ENCODE measurements at regions not wholly inside any gene's neighbourhood (a gene's known extent, or its start where the extent isn't known, plus 50 kb on each side); places are given as distances from the start of the nearest gene placed in this dataset.
"Not testable (repeated sequence)": the region's sequence is repeated elsewhere in the genome, so short reads cannot be mapped to it uniquely, and the experiment has no call there.

DNA sequence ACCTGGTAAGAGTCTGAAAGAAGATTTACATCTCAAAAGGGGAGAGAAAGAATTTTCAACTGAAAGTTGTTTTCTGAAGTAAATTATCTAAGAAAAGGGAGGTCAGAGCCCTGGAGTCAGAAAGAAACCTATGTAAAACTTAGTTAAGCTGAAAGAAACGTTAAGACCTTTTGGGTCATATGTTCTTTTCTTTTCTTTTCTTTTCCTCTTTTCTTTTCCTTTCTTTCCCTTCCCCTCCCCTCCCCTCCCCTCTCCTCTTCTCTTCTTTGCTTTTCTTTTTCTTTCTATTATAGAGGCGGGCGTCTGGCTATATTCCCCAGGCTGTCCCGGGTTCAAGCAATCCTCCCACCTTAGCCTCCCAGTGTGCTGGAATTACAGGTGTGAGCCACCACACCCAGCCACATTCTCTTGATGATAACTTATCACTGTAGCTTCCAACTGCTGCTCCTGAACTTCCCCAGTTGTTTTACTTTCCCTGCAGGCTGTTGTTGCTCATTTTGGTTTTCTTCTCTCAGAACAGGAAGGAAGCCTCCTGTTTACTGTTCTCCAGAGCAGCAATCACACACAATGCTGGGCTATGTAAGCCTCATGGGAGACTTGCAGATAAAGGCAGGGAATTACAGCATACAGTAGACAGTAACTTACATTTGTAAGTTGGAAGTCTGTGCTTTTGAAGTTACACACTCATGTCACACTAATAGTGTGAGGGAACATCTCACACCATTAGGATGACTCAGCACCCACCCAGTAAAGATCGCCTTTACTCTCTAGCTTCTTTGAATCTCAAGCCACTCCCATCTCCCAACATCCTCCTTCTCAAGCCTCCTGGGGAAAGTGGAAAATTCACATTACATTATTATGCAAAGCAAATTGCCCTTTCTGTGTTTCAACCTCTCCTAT, 2216.6 kb upstream of the WWC1 start:
- DNase-seq (ENCODE audit: low read depth) = no peak

DNA sequence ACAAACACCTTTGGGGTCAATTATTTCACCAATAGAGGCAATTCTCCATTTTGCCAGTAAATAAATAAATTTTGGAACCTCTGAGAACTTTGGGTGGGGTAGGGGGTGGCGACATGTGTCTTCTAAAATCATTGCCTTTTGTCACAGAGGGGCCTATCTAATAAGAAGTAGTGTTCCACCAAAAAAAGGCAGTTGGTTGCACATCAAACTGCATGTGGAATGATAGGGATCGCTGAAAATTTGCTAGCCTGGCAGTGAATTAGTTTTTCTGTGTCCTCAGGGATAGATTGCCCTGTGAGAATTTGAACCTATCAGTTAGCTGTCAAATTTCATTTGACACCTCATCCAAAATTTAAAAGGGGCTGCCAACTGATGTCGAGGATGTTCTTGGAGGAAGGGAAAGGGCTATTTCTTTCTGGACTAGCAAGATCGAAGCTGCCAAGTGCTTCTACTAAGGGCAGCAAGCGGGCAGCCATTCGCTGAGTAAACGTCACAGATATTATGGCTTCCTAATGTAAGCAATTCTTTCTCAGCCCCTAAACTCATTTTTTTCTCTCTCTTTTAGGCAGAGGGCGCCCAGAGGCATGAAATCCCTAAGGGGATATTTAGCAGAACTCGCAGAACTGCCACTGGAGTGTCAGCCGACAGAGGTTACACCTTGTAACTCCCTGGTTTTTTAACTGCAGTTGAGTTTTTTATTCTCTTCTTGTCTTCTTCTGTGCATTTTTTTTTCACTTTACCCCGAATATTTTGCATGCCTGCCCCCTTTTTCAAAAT, 2208.1 kb upstream of the WWC1 start:
- no peak for DNase-seq (ENCODE audit: low read depth)

DNA sequence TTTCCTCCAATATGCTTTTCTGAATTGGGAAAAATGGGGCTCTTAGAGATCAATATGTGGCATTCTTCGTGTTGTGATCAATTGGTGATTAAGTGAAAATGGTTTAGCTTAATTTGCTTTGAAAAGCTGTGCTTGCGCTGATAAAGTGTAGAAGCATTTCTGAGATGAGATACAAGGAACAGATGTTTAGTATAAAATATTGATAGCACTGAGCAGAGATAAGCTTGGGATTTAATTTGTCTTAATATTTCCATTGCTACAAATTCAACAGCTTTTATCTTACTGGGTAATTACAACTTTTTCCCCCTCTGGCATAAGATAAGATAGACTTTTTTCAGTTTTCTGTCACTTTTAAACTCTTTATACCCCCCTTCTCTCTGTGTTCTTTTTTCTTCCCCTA, 2204.9 kb upstream of the WWC1 start:
- DNase-seq (ENCODE audit: low read depth) = no peak

DNA sequence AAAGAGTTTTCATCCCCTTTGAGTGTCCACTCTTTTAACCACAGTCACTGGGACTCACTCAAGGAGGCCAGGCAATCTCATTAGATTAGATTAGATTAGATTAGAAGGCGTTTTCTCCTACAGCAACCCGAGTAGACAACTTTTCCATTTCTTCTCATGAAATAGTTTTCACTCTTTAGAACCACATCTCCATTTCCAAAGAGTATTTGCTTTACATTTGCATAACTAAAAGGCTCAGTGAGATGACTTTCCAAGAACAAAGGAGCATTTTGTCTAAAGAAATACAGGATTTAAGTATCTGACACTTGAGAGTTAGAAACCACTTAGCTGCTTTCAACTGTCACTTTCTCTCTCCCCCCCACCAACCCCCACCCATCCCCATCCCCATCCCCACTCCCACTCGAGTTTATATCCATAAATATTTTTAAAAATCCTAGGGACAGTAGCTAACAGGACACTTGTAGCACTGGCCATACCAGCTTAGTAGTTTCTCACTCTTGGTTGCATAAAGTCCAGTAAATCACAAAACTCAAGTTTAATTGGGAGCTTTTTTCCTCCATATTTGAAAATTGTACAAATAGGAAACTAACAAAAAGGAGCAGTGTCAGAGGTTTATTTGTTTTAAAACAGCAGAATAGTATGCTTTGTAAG, 2202.9 kb upstream of the WWC1 start:
- DNase-seq (ENCODE audit: low read depth) = no peak

DNA sequence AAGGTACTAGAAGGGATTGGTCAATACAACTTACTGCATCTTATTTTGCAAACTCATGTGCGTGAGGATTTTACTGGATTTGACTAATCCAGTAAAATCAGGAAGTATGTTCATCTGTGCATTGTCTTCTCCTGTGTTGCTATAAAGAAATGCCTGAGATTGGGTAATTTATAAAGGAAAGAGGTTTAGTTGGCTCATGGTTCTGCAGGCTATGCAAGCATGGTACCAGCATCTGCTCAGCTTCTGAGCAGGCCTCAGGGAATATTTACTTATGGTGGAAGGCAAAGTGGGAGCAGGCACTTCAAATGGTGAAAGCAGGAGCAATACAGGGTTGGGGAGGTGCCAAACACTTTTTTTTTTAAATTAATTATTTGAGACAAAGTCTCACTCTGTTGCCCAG, 2199.5 kb upstream of the WWC1 start:
- DNase-seq (ENCODE audit: low read depth) = no peak

DNA sequence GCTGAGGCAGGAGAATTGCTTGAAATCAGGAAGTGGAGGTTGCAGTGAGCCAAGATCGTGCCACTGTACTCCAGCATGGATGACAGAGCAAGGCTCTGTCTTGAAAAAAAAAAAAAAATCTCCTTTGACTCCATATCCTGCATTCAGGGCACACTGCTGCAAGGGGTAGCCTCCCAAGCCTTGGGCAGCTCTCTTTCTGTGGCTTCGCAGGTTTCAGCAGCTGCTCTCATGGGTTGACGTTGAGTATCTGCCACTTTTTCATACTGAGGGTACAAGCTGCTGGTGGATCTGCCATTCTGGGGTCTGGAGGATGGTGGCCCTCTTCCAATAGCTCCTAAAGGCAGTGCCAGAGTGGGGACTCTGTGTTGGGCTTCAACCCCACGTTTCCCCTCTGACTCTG, 2198.1 kb upstream of the WWC1 start:
- DNase-seq (ENCODE audit: low read depth) = no peak

DNA sequence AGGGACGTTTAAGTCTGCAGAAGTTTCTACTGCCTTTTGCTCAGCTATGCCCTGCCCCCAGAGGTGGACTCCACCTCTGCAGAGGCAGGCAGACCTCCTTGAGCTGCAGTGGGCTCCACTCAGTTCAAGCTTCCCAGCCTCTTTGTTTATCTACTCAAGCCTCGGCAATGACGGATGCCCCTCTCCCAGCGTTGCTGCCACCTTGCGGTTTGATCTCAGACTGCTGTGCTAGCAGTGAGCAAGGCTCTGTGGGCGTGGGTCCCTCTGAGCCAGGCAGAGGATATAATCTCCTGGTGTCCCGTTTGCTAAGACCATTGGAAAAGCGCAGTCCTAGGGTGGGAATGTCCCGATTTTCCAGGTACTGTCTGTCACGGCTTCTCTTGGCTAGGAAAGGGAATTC, 2188.5 kb upstream of the WWC1 start:
- no peak for DNase-seq (ENCODE audit: low read depth)

DNA sequence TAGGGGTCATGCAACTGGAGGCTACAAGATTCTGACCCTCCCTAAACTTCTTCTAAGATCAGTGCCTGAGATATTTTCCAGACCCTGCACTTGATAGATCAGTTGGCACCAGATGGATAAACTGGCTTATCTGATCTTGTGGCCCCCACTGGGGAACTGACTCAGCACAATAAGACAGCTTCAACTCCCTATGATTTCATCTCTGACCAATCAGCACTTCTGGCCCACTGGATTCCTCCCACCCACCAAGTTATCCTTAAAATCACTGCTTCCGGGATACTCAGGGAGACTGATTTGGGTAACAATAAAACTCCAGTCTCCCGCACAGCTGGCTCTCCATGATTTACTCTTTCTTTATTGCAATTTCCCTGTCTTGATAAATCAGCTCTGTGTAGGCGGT, 2180.4 kb upstream of the WWC1 start:
- DNase-seq (ENCODE audit: low read depth) = no peak

DNA sequence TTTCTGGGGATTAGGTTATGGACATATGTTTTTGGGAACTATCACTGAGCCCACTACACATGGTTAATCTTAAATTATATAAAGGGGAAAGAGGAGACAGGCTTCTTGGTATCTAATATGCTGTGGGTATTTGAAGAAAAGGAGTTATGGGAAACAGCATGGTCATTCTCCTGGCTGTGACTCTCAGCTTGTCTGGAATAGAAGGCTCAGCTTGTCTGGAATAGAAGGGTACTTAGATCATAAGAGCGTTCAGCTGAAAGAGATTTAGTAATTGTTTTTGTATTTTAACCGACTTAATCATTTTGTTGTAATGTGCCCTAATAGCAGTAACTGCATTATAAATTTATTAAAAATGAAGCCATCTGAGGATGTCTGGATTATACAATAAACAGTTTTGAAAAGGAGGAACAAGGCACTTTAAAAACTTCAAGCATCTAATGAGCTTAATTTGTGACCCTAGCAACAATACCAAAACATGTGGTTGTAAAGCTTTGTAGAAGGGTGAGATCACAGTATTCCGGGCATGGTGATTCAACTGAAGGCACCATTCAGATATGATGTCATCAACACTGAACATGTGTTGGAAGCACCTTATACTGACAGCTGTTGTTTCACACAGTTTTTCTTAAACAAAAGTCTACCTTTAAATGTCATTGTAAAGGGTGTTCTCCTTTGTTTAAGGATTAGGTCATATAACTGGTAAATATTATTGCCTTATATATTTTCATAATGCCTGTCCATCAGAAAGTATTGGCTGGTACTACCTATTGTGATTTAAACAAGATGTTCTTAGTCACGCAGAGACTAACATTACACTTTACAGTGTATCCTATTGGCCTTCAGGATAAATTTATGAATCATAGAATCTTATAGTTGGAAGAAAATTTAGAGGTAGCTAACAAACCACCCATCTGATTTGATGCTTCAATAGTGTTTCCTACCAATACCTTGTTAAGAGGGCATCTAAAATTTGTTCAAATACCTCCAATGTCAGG, 2174.1 kb upstream of the WWC1 start:
- DNase-seq (ENCODE audit: low read depth) = no peak

DNA sequence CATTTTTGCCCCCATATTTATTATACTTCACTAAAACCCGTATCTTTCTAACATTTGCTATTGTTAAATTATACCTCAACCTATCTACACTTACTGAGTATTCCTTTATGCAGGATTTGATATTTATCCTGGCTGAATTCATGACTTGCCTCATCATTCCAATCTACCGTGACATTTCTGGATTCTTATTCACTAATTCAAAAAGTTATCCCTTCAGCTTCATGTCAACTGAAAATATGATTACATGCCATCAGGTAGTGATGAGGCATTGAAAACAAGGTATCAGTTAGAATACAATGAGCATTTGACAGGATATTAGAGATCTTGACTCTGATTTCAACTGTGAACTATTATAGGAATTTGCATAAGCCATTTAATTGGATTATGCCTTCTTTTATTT, 2171.9 kb upstream of the WWC1 start:
- DNase-seq (ENCODE audit: low read depth) = no peak

DNA sequence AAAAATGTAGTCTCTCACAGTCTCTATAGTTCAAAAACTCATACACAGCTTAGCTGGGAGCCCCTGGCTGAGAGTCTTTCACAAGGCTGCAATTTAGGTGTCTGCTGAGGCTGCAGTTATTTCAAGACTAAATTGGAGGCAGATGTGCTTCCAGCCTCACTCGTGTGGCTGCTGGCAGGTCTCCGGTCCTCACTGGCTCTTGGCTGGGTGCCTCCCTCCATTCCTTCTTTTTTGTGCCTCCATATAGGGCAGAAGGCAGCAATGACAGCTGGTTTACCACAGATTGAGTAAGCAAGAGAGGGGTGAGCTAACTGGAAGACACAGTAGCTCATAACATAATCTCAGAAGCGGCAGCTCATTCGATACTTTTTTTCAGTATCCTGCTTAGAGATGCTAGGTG, 2167.7 kb upstream of the WWC1 start:
- DNase-seq (ENCODE audit: low read depth) = no peak

DNA sequence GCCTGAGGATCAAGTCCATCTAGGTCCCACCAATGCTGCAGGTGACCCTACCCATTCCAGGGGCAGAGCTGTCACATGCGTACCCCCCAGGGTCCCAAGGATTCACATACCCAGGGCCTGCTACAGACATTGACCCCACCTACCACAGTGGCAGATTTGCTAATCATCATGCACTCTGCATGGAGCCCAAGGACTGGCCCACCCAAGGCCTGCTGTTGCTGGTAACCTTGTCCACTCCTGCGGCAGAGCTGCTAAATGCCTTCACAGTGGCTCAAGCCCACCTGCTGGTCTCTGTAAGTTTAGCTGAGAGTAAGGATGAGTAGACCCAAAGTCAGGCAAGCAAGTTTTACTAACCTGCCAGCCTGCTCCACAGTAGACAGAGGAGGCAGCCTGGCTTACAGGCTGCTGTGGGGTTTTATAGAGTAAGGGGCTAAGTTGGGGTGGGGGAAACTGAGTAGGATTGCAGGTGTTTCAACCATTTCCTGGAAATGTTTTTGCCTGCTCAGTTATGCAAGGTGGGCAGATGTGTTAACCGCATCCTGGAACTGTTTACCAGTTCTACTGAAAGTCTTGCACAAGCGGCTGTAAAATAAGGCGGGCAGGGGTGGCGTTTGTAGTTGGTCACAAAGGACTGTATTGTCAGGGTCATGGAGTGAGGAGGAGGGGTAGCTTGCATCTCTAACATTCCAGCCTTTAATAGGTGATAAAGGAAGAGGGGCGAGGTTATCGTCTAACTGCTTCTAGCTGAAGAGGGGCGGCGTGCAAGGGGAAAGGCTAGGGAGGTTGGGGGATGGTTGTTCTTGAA, 2163.5 kb upstream of the WWC1 start:
- DNase-seq (ENCODE audit: low read depth) = no peak

DNA sequence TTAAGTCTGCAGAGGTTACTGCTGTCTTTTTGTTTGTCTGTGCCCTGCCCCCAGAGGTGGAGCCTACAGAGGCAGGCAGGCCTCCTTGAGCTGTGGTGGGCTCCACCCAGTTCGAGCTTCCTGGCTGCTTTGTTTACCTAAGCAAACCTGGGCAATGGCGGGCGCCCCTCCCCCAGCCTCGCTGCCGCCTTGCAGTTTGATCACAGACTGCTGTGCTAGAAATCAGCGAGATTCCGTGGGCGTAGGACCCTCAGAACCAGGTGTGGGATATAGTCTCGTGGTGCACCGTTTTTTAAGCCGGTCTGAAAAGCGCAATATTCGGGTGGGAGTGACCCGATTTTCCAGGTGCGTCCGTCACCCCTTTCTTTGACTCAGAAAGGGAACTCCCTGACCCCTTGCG, 2146.3 kb upstream of the WWC1 start:
- not testable (repeated sequence) for DNase-seq (ENCODE audit: low read depth)

DNA sequence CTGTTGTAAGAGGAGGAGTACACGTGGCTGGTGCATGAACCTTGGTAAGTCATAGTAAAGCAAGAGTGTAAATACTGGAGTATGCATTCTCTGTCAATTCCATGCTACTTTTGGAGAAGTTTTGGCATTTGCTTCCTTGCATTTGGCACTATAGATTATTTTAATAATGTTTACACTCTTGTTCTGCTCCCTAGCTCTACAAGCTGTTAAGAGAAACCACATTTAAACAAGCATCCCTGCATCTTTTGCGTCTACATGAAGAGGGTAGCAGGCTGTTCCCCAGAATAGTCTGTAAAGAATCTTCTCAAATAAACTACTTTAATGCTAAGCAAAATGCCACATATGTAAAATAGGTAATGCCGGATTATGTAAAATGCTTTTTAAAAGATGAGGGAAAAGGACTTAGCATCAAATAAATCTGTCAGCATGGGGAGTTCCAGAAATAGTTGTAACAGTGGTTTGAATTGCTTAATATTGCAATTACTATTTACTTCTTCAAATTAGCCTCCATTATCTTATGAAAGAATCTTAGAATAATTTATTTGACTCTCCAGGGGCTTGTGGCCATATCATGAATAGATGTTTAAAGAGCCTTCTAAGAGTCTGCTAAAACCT, 2127.3 kb upstream of the WWC1 start:
- DNase-seq (ENCODE audit: low read depth) = no peak

DNA sequence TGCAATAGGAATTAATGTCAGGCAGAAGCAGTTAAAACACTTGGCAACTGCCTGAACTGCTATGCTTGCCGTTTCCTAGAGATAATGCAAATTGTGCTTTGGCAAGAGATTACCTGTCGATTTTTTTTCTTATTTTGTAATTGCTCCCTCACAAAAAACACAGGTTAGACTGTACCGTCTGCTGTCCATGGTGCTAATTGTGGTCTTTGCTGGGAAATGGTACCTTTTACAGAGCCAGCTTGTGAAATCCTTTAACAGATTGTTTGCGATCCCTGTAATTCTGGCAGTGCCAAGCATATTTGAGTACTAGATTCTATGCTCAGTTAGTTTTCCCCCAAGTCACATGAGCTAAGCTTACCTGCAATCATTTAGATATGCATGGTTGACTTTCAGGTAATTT, 2125.8 kb upstream of the WWC1 start:
- DNase-seq (ENCODE audit: low read depth) = no peak

DNA sequence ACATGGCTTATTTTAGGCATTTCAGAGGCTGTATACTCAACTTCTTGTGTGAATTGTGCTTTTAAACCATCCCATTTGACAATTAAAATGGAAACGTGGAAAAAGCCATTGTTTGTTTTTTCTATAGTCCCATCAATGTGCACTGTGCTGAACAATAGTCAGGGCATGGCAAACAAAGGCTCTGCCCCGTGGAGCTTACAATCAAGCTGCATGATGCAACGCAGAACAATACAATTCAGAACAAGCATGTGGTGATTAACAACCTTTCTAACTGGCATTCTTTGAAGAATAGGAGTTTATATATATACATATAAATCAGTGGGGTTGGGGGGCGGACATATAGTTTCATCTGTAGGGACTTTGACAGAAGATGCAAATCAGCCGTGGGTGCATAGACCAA, 2125.4 kb upstream of the WWC1 start:
- no peak for DNase-seq (ENCODE audit: low read depth)

DNA sequence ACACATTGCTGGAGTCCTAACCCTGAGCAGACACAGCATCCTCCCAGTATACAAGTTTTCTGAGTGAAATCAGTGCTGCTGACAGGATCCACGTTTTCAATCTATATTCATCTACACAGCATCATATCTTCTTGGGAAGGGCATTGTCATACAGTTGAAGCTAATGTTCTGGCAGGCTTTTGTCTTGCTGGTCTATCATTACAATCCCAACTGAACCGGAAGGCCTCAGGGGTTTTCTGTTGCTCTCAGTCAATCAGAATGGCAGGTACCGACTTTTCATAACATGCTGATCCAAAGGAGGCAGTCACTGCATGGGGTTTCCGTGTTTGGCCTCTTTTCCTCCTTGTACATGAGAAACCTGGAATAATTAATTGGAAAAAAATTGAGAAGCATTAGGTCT, 2118.8 kb upstream of the WWC1 start:
- no peak for DNase-seq (ENCODE audit: low read depth)

DNA sequence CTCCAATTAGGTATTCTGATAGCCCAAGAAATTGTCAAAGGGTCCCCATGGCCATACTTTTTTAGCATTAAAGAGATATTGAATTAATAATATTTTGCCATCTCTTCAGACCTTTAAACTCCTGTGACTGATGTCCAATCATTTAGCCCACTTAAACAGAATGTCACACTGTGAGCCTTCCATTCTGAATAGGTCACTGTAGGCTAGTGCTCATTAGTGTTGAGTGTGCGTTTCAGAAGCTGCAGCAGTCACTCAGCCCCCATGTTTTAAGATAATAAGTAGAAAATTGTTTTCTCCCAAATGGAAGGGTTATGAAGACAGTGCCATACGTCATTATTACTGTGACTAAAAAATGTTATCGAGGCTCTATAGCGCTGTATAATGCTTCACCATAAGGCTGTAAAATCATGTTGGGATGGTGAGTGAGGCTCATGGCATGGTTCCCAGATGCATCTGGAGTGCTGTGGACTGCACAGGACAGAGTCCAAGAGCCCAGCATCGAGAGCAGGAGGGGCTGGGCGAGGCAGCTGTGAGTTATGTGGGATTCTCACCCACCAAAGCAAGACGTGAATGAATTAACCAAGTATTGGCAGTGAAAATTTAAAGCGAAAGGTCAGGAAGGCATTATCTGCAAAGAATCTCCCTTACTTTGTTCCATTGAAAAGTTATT, 2112.9 kb upstream of the WWC1 start:
- no peak for DNase-seq (ENCODE audit: low read depth)

DNA sequence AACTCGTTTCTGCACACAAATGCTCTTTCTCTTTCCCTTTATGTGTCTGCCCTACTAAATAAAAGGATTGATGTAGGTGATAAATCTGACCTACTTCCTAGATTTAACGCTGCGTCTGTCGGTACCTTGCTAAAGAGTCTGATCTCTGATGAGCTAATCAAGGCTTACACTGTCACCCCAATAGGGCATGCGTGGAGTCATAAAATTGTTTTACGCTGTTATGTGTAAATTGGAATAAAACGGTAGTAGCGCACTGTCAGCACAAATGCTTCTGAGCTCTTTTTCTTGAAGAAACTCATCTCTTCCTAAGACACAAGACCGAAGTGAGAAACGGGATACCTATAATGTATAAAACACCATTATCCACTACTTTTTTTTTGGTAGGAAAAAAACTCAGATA, 2106.3 kb upstream of the WWC1 start:
- DNase-seq (ENCODE audit: low read depth) = no peak

All from fibroblast of gingiva (primary cell).